ENCODE measurements at regions not wholly inside any gene's neighbourhood (a gene's known extent, or its start where the extent isn't known, plus 50 kb on each side); places are given as distances from the start of the nearest gene placed in this dataset.

- no peak for DNase-seq (ENCODE audit: low read depth)
- H3K27me3 ChIP-seq (ENCODE audit: control insufficient read depth, insufficient read depth, low read length): no peaks in the 10 kb centered on the region
These were observed 91.8 kb downstream of the CYB561 start for GRCh38 chr17:63354256-63354655.

GRCh38 chr17:63356337-63356757 lies 89.8 kb downstream of the CYB561 start:
- H3K4me3 ChIP-seq (ENCODE audit: low read depth, low read length): no peak overlapping the region
- no peak for TF ChIP-seq CTCF (IDR thresholded peaks at IDR 0.05; ENCODE audit: insufficient read depth, low read length, poor library complexity, severe bottlenecking)
- DNase-seq (ENCODE audit: low read depth): no peak
- H3K36me3 ChIP-seq (ENCODE audit: control insufficient read depth, insufficient read depth, low read length): no peaks in the 10 kb centered on the region
- no peaks in the 10 kb centered on the region for H3K27me3 ChIP-seq (ENCODE audit: control insufficient read depth, insufficient read depth, low read length)

More at GRCh38 chr17:63354256-63354655, 91.8 kb downstream of the CYB561 start:
- TF ChIP-seq CTCF (IDR thresholded peaks at IDR 0.05; ENCODE audit: insufficient read depth, low read length, poor library complexity, severe bottlenecking): no peak
- no peaks in the 10 kb centered on the region for H3K36me3 ChIP-seq (ENCODE audit: control insufficient read depth, insufficient read depth, low read length)
- H3K4me3 ChIP-seq (ENCODE audit: low read depth, low read length): no peak overlapping the region

- Histone ChIP-seq H3K4me3 (ENCODE audit: low read depth, low read length) (no peak overlapping the region), H3K36me3 (ENCODE audit: control insufficient read depth, insufficient read depth, low read length) (peaks cover 2% of the 10 kb centered on the region), H3K27me3 (ENCODE audit: control insufficient read depth, insufficient read depth, low read length) (no peaks in the 10 kb centered on the region)
- DNase-seq (ENCODE audit: low read depth): peak; percentile 65
- no peak for TF ChIP-seq CTCF (IDR thresholded peaks at IDR 0.05; ENCODE audit: insufficient read depth, low read length, poor library complexity, severe bottlenecking)
These were observed 87.8 kb downstream of the CYB561 start for GRCh38 chr17:63358111-63358839.

GRCh38 chr17:63358956-63359355 lies 87.2 kb downstream of the CYB561 start:
- no peak for TF ChIP-seq CTCF (IDR thresholded peaks at IDR 0.05; ENCODE audit: insufficient read depth, low read length, poor library complexity, severe bottlenecking)
- Histone ChIP-seq H3K36me3 (ENCODE audit: control insufficient read depth, insufficient read depth, low read length) (peaks cover 2% of the 10 kb centered on the region), H3K4me3 (ENCODE audit: low read depth, low read length) (no peak overlapping the region), H3K27me3 (ENCODE audit: control insufficient read depth, insufficient read depth, low read length) (no peaks in the 10 kb centered on the region)
- DNase-seq (ENCODE audit: low read depth): no peak

- no peaks in the 10 kb centered on the region for H3K27me3 ChIP-seq (ENCODE audit: control insufficient read depth, insufficient read depth, low read length)
- DNase-seq (ENCODE audit: low read depth): no peak
- H3K36me3 ChIP-seq (ENCODE audit: control insufficient read depth, insufficient read depth, low read length): peaks cover 2% of the 10 kb centered on the region
- TF ChIP-seq CTCF (IDR thresholded peaks at IDR 0.05; ENCODE audit: insufficient read depth, low read length, poor library complexity, severe bottlenecking): no peak
- H3K4me3 ChIP-seq (ENCODE audit: low read depth, low read length): no peak overlapping the region
These were observed 84.9 kb downstream of the CYB561 start for GRCh38 chr17:63361182-63361581.

- no peaks in the 10 kb centered on the region for H3K27me3 ChIP-seq (ENCODE audit: control insufficient read depth, insufficient read depth, low read length)
- peaks cover 2% of the 10 kb centered on the region for H3K36me3 ChIP-seq (ENCODE audit: control insufficient read depth, insufficient read depth, low read length)
- TF ChIP-seq CTCF (IDR thresholded peaks at IDR 0.05; ENCODE audit: insufficient read depth, low read length, poor library complexity, severe bottlenecking): no peak
- no peak overlapping the region for H3K4me3 ChIP-seq (ENCODE audit: low read depth, low read length)
- DNase-seq (ENCODE audit: low read depth): no peak
These were observed 84.0 kb downstream of the CYB561 start for GRCh38 chr17:63362115-63362514.

Data from kidney epithelial cell (primary cell).